ENCODE measurements at regions not wholly inside any gene's neighbourhood (a gene's known extent, or its start where the extent isn't known, plus 50 kb on each side); places are given as distances from the start of the nearest gene placed in this dataset.
"Not testable (repeated sequence)": the region's sequence is repeated elsewhere in the genome, so short reads cannot be mapped to it uniquely, and the experiment has no call there.

- DNase-seq = no peak
These were observed 87.5 kb upstream of the TMEM170B start for GRCh38 chr6:11450037-11450436.

GRCh38 chr6:11449408-11449807, 88.1 kb upstream of the TMEM170B start:
- no peak for DNase-seq

- no peak for DNase-seq
These were observed 89.5 kb upstream of the TMEM170B start for GRCh38 chr6:11448038-11448437.

- no peak for DNase-seq
These were observed 90.3 kb upstream of the TMEM170B start for GRCh38 chr6:11447265-11447664.

- DNase-seq = no peak
These were observed 92.4 kb upstream of the TMEM170B start for GRCh38 chr6:11445146-11445545.

GRCh38 chr6:11443125-11443524, 94.4 kb upstream of the TMEM170B start:
- DNase-seq = not testable (repeated sequence)

GRCh38 chr6:11442495-11442894, 95.1 kb upstream of the TMEM170B start:
- DNase-seq = no peak

GRCh38 chr6:11439876-11440275, 97.7 kb upstream of the TMEM170B start:
- DNase-seq = no peak

- DNase-seq = no peak
These were observed 98.5 kb upstream of the TMEM170B start for GRCh38 chr6:11439017-11439420.

GRCh38 chr6:11437824-11438459, 99.6 kb upstream of the TMEM170B start:
- DNase-seq = no peak

GRCh38 chr6:11436508-11437096, 100.9 kb upstream of the TMEM170B start:
- DNase-seq = no peak

GRCh38 chr6:11434565-11435326, 102.8 kb upstream of the TMEM170B start:
- no peak for DNase-seq

- DNase-seq = no peak
These were observed 103.7 kb upstream of the TMEM170B start for GRCh38 chr6:11433860-11434259.

GRCh38 chr6:11432713-11433450, 104.7 kb upstream of the TMEM170B start:
- DNase-seq = no peak

- DNase-seq = no peak
These were observed 105.5 kb upstream of the TMEM170B start for GRCh38 chr6:11432091-11432490.

GRCh38 chr6:11431455-11431937, 106.1 kb upstream of the TMEM170B start:
- no peak for DNase-seq

GRCh38 chr6:11430036-11430435, 107.5 kb upstream of the TMEM170B start:
- DNase-seq = no peak

GRCh38 chr6:11429577-11429976, 108.0 kb upstream of the TMEM170B start:
- no peak for DNase-seq

GRCh38 chr6:11428895-11429294, 108.7 kb upstream of the TMEM170B start:
- DNase-seq = no peak

GRCh38 chr6:11428371-11428770, 109.2 kb upstream of the TMEM170B start:
- DNase-seq = no peak

- DNase-seq = no peak
These were observed 109.8 kb upstream of the TMEM170B start for GRCh38 chr6:11427723-11428245.

GRCh38 chr6:11427091-11427722, 110.3 kb upstream of the TMEM170B start:
- no peak for DNase-seq

GRCh38 chr6:11426571-11426970, 111.0 kb upstream of the TMEM170B start:
- DNase-seq = no peak

Measured in activated T-cell treated with anti-CD3 and anti-CD28 coated beads for 4 hours (primary cell).